ENCODE measurements at regions not wholly inside any gene's neighbourhood (a gene's known extent, or its start where the extent isn't known, plus 50 kb on each side); places are given as distances from the start of the nearest gene placed in this dataset.

DNA sequence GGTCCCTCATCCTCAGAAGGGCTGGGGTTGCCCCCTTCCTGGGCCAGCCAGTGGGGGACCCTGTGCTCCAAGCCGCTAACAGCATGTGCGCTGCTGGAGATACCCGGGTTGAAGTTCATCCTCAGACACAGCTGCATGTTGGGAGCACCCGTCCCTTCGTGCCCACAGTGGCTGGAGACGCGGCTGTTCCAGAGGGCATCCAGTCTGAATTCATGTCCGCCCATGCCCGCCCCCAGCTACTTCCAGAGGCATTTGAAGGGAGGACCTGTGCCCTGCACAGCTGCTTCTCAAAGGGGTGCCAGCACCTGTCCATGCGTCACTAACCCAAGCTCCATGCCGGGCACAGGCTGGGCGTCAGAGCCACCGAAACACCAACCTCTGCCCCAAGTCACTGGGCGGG, 68.1 kb upstream of the ADGRA1 start:
- TF ChIP-seq, protein P1, sequence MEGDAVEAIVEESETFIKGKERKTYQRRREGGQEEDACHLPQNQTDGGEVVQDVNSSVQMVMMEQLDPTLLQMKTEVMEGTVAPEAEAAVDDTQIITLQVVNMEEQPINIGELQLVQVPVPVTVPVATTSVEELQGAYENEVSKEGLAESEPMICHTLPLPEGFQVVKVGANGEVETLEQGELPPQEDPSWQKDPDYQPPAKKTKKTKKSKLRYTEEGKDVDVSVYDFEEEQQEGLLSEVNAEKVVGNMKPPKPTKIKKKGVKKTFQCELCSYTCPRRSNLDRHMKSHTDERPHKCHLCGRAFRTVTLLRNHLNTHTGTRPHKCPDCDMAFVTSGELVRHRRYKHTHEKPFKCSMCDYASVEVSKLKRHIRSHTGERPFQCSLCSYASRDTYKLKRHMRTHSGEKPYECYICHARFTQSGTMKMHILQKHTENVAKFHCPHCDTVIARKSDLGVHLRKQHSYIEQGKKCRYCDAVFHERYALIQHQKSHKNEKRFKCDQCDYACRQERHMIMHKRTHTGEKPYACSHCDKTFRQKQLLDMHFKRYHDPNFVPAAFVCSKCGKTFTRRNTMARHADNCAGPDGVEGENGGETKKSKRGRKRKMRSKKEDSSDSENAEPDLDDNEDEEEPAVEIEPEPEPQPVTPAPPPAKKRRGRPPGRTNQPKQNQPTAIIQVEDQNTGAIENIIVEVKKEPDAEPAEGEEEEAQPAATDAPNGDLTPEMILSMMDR (conservative IDR thresholded peaks at IDR 0.05 in 1 of 2, IDR thresholded peaks at IDR 0.05 in 1 of 2; ENCODE audit: extremely low read depth in 1 of 2, insufficient read depth in 1 of 2, low read depth in 1 of 2, low read length in 2 of 2): no peak
- TF ChIP-seq EZH2 (IDR thresholded peaks at IDR 0.05; ENCODE audit: borderline replicate concordance, low read length): no peak
